NB4 (cell line): ENCODE measurements at regions not wholly inside any gene's neighbourhood (a gene's known extent, or its start where the extent isn't known, plus 50 kb on each side); places are given as distances from the start of the nearest gene placed in this dataset.

Experiments
- DNase-seq: peaks from one replicate; pipeline ENCODE4 v3.0.0; 2010; ENCODE audit warnings: low read depth
- H3K4me3 ChIP-seq: one replicate; pipeline ENCODE4 v1.5.1; 2011; ENCODE audit warnings: mild to moderate bottlenecking, low read depth, low read length, moderate library complexity
- CTCF ChIP-seq: IDR thresholded peaks from one replicate; pipeline ENCODE4 v1.5.1; 2012; ENCODE audit warnings: low read depth, low read length
- MAX ChIP-seq: IDR thresholded peaks from 2 replicates; pipeline ENCODE4 v1.6.1; 2011; ENCODE audit warnings: low read depth, low read length
- MYC ChIP-seq: IDR thresholded peaks from 2 replicates; pipeline ENCODE4 v1.6.1; 2011; ENCODE audit warnings: low read depth, low read length
- POLR2A ChIP-seq: IDR thresholded peaks from 2 replicates; pipeline ENCODE4 v1.6.1; 2011; ENCODE audit warnings: mild to moderate bottlenecking; ENCODE audit not compliant: insufficient read length; ENCODE audit errors: extremely low read depth

GRCh38 chr3:165903885-165904630 lies 66.8 kb upstream of the BCHE start:
- TF ChIP-seq CTCF = no peak
- no peak for TF ChIP-seq POLR2A
- TF ChIP-seq MAX = no peak
- TF ChIP-seq MYC = no peak
- DNase-seq = no peak
- no peak overlapping the region for H3K4me3 ChIP-seq

- DNase-seq = no peak
- H3K4me3 ChIP-seq = no peak overlapping the region
- no peak for TF ChIP-seq MYC
- TF ChIP-seq CTCF = no peak
- TF ChIP-seq POLR2A = no peak
- TF ChIP-seq MAX = no peak
Observed at GRCh38 chr3:165899066-165899465, 61.8 kb upstream of the BCHE start.

GRCh38 chr3:165897137-165897536 lies 59.9 kb upstream of the BCHE start:
- DNase-seq = no peak
- H3K4me3 ChIP-seq = no peak overlapping the region
- no peak for TF ChIP-seq POLR2A
- no peak for TF ChIP-seq MAX
- no peak for TF ChIP-seq MYC
- TF ChIP-seq CTCF = no peak

- no peak overlapping the region for H3K4me3 ChIP-seq
- peak; percentile 45 for DNase-seq
- no peak for TF ChIP-seq POLR2A
- peak; percentile 53 for TF ChIP-seq CTCF
- TF ChIP-seq MYC = no peak
Observed at GRCh38 chr3:165895919-165896318, 58.7 kb upstream of the BCHE start.

- H3K4me3 ChIP-seq = no peak overlapping the region
- no peak for TF ChIP-seq POLR2A
- TF ChIP-seq MYC = no peak
- no peak for TF ChIP-seq CTCF
- TF ChIP-seq MAX = no peak
- no peak for DNase-seq
Observed at GRCh38 chr3:165892565-165892964, 55.3 kb upstream of the BCHE start.
